SU-DHL-6 (cell line): ENCODE measurements at regions not wholly inside any gene's neighbourhood (a gene's known extent, or its start where the extent isn't known, plus 50 kb on each side); places are given as distances from the start of the nearest gene placed in this dataset.

Experiments used
- CTCF ChIP-seq: fragments of 200-600 bp; sonication (generic); IDR thresholded peaks from one replicate; pipeline ENCODE4 v1.5.1; 2017; ENCODE audit warnings: antibody characterized with exemption, mild to moderate bottlenecking, low read length, moderate library complexity; ENCODE audit not compliant: insufficient read depth, poor library complexity, severe bottlenecking
- EZH2phosphoT487 ChIP-seq: fragments of 200-600 bp; sonication (generic), shearing (Covaris generic); conservative IDR thresholded peaks from 2 replicates; pipeline ENCODE4 v1.6.1; 2018; ENCODE audit warnings: mild to moderate bottlenecking, antibody characterized with exemption, low read length, moderate library complexity, mixed read lengths

GRCh38 chr2:11030036-11030435, 118.3 kb downstream of the KCNF1 start:
- no peak for TF ChIP-seq CTCF
- no peak for TF ChIP-seq EZH2phosphoT487
